Activated B cell treated with CpG ODN at 0.5 μM for 24 hours (primary cell): ENCODE measurements at regions not wholly inside any gene's neighbourhood (a gene's known extent, or its start where the extent isn't known, plus 50 kb on each side); places are given as distances from the start of the nearest gene placed in this dataset.

Experiments used
- ATAC-seq: fragments of 200-7000 bp; cut with Tn5 transposase; one replicate; pipeline ENCODE4 v1.10.0; 2021; ENCODE audit warnings: low read depth, mild to moderate bottlenecking, moderate library complexity
- CTCF ChIA-PET: fragments of 350-600 bp; sonication (Branson Sonifier 250); formaldehyde crosslinking; loops from one replicate; lab custom pipeline; 2021; ENCODE audit warnings: antibody characterized with exemption; lab: Charles Lee
- POLR2A ChIA-PET: fragments of 350-600 bp; sonication (Branson Sonifier 250); formaldehyde crosslinking; loops from one replicate; lab custom pipeline; 2021; ENCODE audit warnings: antibody characterized with exemption; lab: Charles Lee
- DNase-seq: peaks from one replicate; pipeline ENCODE4 v3.0.0; 2022
- H3K27ac Mint-ChIP-seq: one replicate; pipeline ENCODE4 v1.8.0; 2020; ENCODE audit warnings: mixed read lengths
- H3K27me3 Mint-ChIP-seq: one replicate; pipeline ENCODE4 v1.8.0; 2021; ENCODE audit warnings: mixed read lengths
- H3K36me3 Mint-ChIP-seq: one replicate; pipeline ENCODE4 v1.8.0; 2021; ENCODE audit warnings: low read depth, mixed read lengths
- H3K4me1 Mint-ChIP-seq: one replicate; pipeline ENCODE4 v1.8.0; 2021; ENCODE audit warnings: mixed read lengths
- H3K4me3 Mint-ChIP-seq: one replicate; pipeline ENCODE4 v1.8.0; 2020; ENCODE audit warnings: mild to moderate bottlenecking, mixed read lengths
- H3K9me3 Mint-ChIP-seq: one replicate; pipeline ENCODE4 v1.8.0; 2020; ENCODE audit warnings: mixed read lengths
- CTCF ChIP-seq: fragments of 200-600 bp; IDR thresholded peaks from one replicate; pipeline ENCODE4 v1.8.0; 2022; ENCODE audit warnings: antibody characterized with exemption, mild to moderate bottlenecking
- intact Hi-C: fragments of 100-400 bp; cut with micrococcal nuclease; formaldehyde crosslinking; loops from one replicate; pipeline ENCODE4 v1.15.1; 2024

GRCh38 chrX:26927419-26927818 is 535.7 kb downstream of the PPP4R3C start:
- intact Hi-C loops: no loop called here
- ATAC-seq: no peak
- no peak for TF ChIP-seq CTCF
- CTCF ChIA-PET: no interaction called here
- no peaks in the 10 kb centered on the region for H3K4me1 Mint-ChIP-seq
- no peak overlapping the region for H3K4me3 Mint-ChIP-seq
- H3K27me3 Mint-ChIP-seq: no peaks in the 10 kb centered on the region
- POLR2A ChIA-PET: no interaction called here
- H3K9me3 Mint-ChIP-seq: no peaks in the 10 kb centered on the region
- H3K27ac Mint-ChIP-seq: no peak overlapping the region
- DNase-seq: no peak
- no peaks in the 10 kb centered on the region for H3K36me3 Mint-ChIP-seq

GRCh38 chrX:26925088-26925487 is 538.1 kb downstream of the PPP4R3C start:
- CTCF ChIA-PET: no interaction called here
- no peaks in the 10 kb centered on the region for H3K4me1 Mint-ChIP-seq
- TF ChIP-seq CTCF: no peak
- DNase-seq (no peak), ATAC-seq (no peak)
- H3K9me3 Mint-ChIP-seq: no peaks in the 10 kb centered on the region
- H3K27me3 Mint-ChIP-seq: no peaks in the 10 kb centered on the region
- no peaks in the 10 kb centered on the region for H3K36me3 Mint-ChIP-seq
- intact Hi-C loops: no loop called here
- no peak overlapping the region for H3K4me3 Mint-ChIP-seq
- no peak overlapping the region for H3K27ac Mint-ChIP-seq
- POLR2A ChIA-PET: no interaction called here

GRCh38 chrX:26922278-26922677 is 540.9 kb downstream of the PPP4R3C start:
- DNase-seq (no peak), ATAC-seq (no peak)
- Mint-ChIP-seq H3K27me3 (no peaks in the 10 kb centered on the region), H3K4me1 (no peaks in the 10 kb centered on the region), H3K4me3 (no peak overlapping the region), H3K27ac (no peak overlapping the region), H3K36me3 (no peaks in the 10 kb centered on the region), H3K9me3 (peaks cover 2% of the 10 kb centered on the region)
- POLR2A ChIA-PET: no interaction called here
- intact Hi-C loops: no loop called here
- CTCF ChIA-PET: no interaction called here
- no peak for TF ChIP-seq CTCF

GRCh38 chrX:26918631-26919030 is 544.5 kb downstream of the PPP4R3C start:
- DNase-seq: no peak
- CTCF ChIA-PET: no interaction called here
- H3K36me3 Mint-ChIP-seq: no peaks in the 10 kb centered on the region
- POLR2A ChIA-PET: no interaction called here
- no peak overlapping the region for H3K27ac Mint-ChIP-seq
- ATAC-seq: no peak
- intact Hi-C loops: no loop called here
- no peaks in the 10 kb centered on the region for H3K27me3 Mint-ChIP-seq
- no peak for TF ChIP-seq CTCF
- peaks cover 2% of the 10 kb centered on the region for H3K9me3 Mint-ChIP-seq
- H3K4me3 Mint-ChIP-seq: no peak overlapping the region
- no peaks in the 10 kb centered on the region for H3K4me1 Mint-ChIP-seq

- ChIA-PET POLR2A (no interaction called here), CTCF (no interaction called here)
- intact Hi-C loops: no loop called here
- Mint-ChIP-seq H3K27me3 (no peaks in the 10 kb centered on the region), H3K27ac (no peak overlapping the region), H3K4me1 (no peaks in the 10 kb centered on the region), H3K4me3 (no peak overlapping the region), H3K36me3 (no peaks in the 10 kb centered on the region), H3K9me3 (peaks cover 2% of the 10 kb centered on the region)
- no peak for TF ChIP-seq CTCF
- no peak for DNase-seq
- no peak for ATAC-seq
Measured at GRCh38 chrX:26916991-26917390, 546.1 kb downstream of the PPP4R3C start.
